ENCODE measurements at regions not wholly inside any gene's neighbourhood (a gene's known extent, or its start where the extent isn't known, plus 50 kb on each side); places are given as distances from the start of the nearest gene placed in this dataset.

- no peak for TF ChIP-seq EP300 (IDR thresholded peaks at IDR 0.05; ENCODE audit: borderline replicate concordance in 1 of 2, low read depth in 2 of 2, low read length in 2 of 2)
Measured at GRCh38 chrX:526295-527224, 104.0 kb upstream of the SHOX start (continued).
